ENCODE measurements at regions not wholly inside any gene's neighbourhood (a gene's known extent, or its start where the extent isn't known, plus 50 kb on each side); places are given as distances from the start of the nearest gene placed in this dataset.

DNA sequence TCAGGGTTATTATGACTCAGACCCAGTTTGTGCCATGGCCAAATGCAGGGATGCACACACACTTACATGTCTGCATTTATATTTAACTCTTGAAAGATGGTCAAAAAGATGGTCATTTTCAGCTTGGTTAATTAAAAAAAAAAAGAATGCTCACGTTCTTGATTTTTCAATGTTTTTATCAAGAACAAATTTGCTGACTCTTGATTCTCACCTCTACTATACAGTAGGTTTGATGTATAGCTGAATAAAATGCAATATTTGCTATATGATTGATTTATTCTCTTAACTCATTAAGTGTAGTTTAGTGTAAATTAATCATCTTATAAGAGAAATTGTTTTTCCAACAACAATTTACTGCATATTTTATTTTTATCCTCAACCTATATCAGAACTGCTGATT is 160.4 kb downstream of the SLIT2 start:
- Histone ChIP-seq H3K4me1 (peaks cover 3% of the 10 kb centered on the region), H3K27me3 (no peaks in the 10 kb centered on the region), H3K36me3 (ENCODE audit: low read depth, missing control alignments) (no peaks in the 10 kb centered on the region), H3K9me3 (no peaks in the 10 kb centered on the region), H3K4me3 (no peak overlapping the region), H3K27ac (no peak overlapping the region)
- WGBS, 2 donors: 79 to 88% methylated on average over 1 of the region's 1 CpG
- intact Hi-C loops (cut with DNase I; ENCODE audit: low total_unique reads): no loop called here
- DNase-seq: no peak
- TF ChIP-seq, protein P1, sequence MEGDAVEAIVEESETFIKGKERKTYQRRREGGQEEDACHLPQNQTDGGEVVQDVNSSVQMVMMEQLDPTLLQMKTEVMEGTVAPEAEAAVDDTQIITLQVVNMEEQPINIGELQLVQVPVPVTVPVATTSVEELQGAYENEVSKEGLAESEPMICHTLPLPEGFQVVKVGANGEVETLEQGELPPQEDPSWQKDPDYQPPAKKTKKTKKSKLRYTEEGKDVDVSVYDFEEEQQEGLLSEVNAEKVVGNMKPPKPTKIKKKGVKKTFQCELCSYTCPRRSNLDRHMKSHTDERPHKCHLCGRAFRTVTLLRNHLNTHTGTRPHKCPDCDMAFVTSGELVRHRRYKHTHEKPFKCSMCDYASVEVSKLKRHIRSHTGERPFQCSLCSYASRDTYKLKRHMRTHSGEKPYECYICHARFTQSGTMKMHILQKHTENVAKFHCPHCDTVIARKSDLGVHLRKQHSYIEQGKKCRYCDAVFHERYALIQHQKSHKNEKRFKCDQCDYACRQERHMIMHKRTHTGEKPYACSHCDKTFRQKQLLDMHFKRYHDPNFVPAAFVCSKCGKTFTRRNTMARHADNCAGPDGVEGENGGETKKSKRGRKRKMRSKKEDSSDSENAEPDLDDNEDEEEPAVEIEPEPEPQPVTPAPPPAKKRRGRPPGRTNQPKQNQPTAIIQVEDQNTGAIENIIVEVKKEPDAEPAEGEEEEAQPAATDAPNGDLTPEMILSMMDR (IDR thresholded peaks at IDR 0.05): no peak
- no peak for TF ChIP-seq POLR2A (IDR thresholded peaks at IDR 0.05)

DNA sequence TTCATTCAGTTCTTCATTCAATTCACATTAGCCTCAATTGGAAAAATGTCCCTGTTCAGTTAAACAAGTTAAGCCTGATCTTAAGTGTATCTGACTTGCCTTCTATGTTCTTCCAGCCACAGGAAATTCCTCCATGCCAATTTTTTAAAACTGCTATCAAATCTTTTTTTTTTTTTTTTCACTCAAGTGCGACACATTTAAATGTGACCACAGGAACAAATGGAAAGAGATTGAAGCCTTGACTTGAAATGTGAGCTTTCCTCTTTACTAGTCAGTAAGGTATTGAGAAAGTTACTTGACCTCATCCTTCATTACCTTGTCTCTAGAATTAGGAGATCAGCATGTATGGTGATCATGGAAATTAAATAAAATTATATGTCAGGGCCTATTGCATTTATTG is 165.1 kb downstream of the SLIT2 start:
- WGBS, 2 donors: 91 to 96% methylated on average over 1 of the region's 1 CpG

DNA sequence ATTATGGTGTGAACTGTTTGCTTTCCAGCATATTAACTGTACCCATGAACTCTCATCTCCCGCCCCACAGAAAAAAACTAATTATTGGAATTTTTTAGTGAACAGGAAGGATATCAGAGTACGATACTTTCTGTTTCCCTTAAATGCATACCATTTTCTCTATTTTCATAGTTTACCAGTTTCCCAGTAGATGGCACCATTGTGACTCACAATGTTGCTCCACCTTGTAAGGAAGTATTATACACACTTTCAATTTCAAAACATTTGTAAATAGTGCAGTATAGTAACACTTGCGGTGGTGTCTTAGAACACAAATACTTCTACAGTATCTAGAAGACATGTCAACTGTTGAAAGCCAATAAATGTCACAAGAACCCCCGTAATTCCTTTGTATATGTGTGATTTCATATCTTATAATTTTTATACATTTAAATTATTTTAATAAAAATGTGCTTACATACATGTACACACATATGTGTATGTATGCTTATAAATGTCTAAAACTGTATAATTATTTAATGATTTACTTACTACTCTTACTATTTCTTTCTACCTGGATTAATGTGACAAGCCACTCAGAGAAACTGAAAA is 167.3 kb downstream of the SLIT2 start:
- no peak overlapping the region for H3K27ac ChIP-seq
- intact Hi-C loops (cut with DNase I; ENCODE audit: low total_unique reads): no loop called here

More for the DNA sequence above, 165.1 kb downstream of the SLIT2 start:
- H3K4me1 ChIP-seq: no peaks in the 10 kb centered on the region
- H3K36me3 ChIP-seq (ENCODE audit: low read depth, missing control alignments): no peaks in the 10 kb centered on the region
- no peaks in the 10 kb centered on the region for H3K27me3 ChIP-seq
- no peak overlapping the region for H3K27ac ChIP-seq
- no peak for TF ChIP-seq POLR2A (IDR thresholded peaks at IDR 0.05)
- TF ChIP-seq, protein P1 (IDR thresholded peaks at IDR 0.05): no peak
- intact Hi-C loops (cut with DNase I; ENCODE audit: low total_unique reads): no loop called here
- H3K9me3 ChIP-seq: no peaks in the 10 kb centered on the region
- H3K4me3 ChIP-seq: no peak overlapping the region
- no peak for DNase-seq

DNA sequence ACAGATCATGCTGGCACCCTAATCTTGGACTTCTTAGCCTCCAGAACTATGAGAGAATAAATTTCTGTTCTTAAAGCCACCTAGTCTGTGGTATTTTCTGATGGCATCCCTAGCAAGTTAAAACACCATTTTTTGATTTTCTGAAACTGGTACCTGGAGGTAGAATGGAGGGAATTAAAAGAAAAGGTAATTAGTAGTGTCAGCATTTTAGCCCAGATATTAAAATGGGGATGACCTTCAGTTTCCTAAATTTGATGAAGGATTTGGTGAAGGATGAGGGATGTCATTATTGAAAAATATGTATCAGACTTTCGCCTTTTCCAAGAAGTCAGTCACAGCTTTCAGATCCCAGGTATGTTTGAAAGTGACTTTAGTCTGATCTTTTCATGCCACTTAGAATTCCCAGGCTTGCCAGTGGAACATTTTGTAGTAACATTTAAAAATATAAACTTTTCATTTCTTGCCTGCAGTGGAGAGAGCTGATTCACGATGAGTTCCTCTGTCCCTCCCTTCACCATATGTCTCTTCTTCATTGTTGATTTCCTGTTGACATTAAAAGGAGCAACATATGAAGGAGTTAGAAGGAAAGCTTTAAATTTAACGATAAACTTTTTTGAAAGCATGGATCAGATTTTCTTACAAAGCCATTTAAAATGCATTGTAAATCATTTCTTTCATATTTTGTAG is 169.4 kb downstream of the SLIT2 start:
- no peaks in the 10 kb centered on the region for H3K27me3 ChIP-seq
- WGBS, 2 donors: 78 to 82% methylated on average over 3 of the region's 3 CpGs
- H3K4me3 ChIP-seq: no peak overlapping the region
- intact Hi-C loops (cut with DNase I; ENCODE audit: low total_unique reads): loop anchor here (10.0 kb wide), 1 partner anchor 114 kb away; no protein-coding TSS in a partner anchor
- no peaks in the 10 kb centered on the region for H3K9me3 ChIP-seq
- DNase-seq: no peak
- TF ChIP-seq, protein P1 (IDR thresholded peaks at IDR 0.05): no peak
- TF ChIP-seq POLR2A (IDR thresholded peaks at IDR 0.05): no peak
- no peaks in the 10 kb centered on the region for H3K4me1 ChIP-seq
- H3K36me3 ChIP-seq (ENCODE audit: low read depth, missing control alignments): no peaks in the 10 kb centered on the region
- no peak overlapping the region for H3K27ac ChIP-seq

More for the DNA sequence above, 167.3 kb downstream of the SLIT2 start:
- no peak for TF ChIP-seq POLR2A (IDR thresholded peaks at IDR 0.05)
- TF ChIP-seq, protein P1 (IDR thresholded peaks at IDR 0.05): peak; percentile 14 to 48 (median 32)
- WGBS, 2 donors: 31 to 34% methylated on average over 4 of the region's 4 CpGs
- Histone ChIP-seq H3K27me3 (no peaks in the 10 kb centered on the region), H3K36me3 (ENCODE audit: low read depth, missing control alignments) (no peaks in the 10 kb centered on the region), H3K9me3 (no peaks in the 10 kb centered on the region), H3K4me1 (no peaks in the 10 kb centered on the region), H3K4me3 (no peak overlapping the region)
- no peak for DNase-seq
